HG02840 (cell line): ENCODE measurements at regions not wholly inside any gene's neighbourhood (a gene's known extent, or its start where the extent isn't known, plus 50 kb on each side); places are given as distances from the start of the nearest gene placed in this dataset.

Experiments
- ATAC-seq: cut with Tn5 transposase; IDR thresholded peaks from one replicate; pipeline ENCODE4 v1.9.1; 2021; ENCODE audit warnings: mild to moderate bottlenecking, moderate library complexity, moderate number of reproducible peaks; ENCODE audit not compliant: unreplicated experiment, low FRiP score

- ATAC-seq = no peak
Measured at GRCh38 chr10:112071596-112072133, 111.9 kb downstream of the GPAM start.

GRCh38 chr10:112078003-112078402 is 105.6 kb downstream of the GPAM start:
- no peak for ATAC-seq

- no peak for ATAC-seq
Measured at GRCh38 chr10:112080231-112080630, 103.3 kb downstream of the GPAM start.

GRCh38 chr10:112082120-112082519 is 101.4 kb downstream of the GPAM start:
- ATAC-seq = no peak

DNA sequence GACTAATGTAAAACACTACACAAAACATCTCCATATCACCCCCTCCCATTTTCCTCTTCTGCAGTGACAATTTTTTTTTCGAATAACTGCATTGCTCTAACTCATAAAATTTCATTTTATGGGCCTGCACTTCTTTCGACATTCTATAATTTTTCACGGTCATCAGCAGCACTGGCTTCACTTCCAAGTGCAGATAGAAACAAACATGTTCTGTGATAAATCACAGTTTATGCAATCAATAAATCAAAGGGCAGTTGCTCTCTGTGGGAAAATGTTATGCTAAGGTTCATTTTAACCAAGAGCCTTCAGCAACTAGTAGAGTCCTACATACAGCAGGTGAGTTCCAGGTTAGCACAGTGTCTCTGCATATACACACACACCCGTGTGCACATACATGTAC is 100.1 kb downstream of the GPAM start:
- ATAC-seq = no peak

DNA sequence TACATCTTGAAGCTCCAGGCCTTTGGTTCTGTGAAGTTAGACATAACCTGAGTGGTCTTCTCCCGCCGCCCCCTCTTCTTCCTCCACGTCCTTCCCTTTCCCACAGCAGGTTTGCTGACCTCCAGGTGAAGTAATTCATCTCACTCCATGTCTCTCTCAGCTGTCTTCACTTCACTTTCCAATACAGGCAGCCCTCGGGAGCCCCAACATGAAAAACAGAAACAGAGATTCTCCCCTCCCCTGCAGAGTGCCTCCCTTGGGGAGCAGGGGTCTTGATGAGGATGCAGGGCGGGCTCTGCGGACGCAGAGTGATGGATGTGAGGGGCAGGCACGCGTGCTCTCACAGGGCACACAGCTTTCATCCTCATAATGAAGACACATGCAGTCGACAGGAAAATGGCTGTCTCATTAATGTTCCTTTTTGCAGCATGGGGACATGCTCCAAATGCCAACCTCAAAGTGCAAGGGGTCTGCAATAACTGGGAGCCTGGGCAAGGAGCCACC is 95.6 kb downstream of the GPAM start:
- ATAC-seq = no peak

DNA sequence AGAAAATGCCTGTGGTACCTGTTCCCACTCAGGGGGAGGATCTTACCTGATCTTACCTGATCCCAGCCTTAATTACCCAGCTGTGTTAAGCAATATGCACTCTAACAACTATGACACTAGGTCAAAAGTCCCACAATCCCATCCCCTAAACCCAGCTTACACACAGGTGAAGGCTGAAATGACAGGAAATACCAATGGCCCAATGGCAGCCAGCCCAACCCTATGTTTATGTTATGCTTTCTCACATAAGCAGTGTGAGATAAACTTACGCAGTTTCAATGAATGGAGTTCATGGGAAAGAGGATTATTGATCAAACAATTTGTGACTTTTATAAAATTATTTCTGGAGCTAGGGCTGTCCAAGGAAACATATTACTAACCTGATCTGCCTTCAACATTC is 91.9 kb downstream of the GPAM start:
- no peak for ATAC-seq

DNA sequence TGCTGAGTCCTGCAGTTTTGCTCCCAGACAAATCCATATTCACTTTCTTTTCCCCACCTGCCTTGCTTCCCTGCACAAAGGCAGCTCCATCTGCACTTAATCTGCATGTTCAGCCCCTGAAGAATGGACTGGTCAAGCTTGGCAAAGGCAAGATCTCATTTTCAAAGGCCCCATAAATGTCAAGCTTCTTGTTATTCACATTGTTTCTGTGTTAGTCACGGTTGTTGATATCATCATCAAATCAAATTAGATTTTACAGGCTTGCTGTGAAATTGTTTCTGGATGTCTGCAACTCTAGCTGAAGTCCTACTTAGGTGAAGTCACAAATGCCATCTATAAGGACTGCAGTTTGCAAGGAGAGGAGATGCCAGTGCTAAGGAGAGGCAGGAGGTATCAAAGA is 91.0 kb downstream of the GPAM start:
- ATAC-seq = no peak

DNA sequence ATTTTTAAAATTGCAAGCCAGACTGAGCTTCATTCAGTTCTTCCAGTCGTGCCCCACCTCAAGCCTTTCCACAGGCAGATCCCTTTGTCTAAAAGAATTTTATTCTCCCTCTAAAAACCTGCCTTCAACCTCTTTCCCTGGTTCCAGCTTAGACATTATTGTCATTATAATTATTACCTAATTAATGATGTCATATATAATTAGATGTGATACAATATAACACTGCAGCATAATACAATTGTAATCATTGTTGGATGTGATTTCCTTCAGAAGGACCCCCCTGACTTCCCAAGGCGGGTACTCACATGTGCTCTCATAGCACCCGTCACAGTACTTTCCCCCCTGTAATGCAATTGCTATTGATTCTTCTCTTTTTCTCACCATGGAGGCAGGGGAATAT is 88.6 kb downstream of the GPAM start:
- no peak for ATAC-seq

GRCh38 chr10:112095731-112096130 is 87.8 kb downstream of the GPAM start:
- ATAC-seq = no peak

GRCh38 chr10:112098682-112099081 is 84.9 kb downstream of the GPAM start:
- no peak for ATAC-seq
